Tibial artery (tissue), 4 donors: ENCODE measurements at regions not wholly inside any gene's neighbourhood (a gene's known extent, or its start where the extent isn't known, plus 50 kb on each side); places are given as distances from the start of the nearest gene placed in this dataset.

ENCODE experiments used
- DNase-seq, 2 donors: peaks; one replicate each; pipeline ENCODE4 v3.0.0-alpha.2; 2019
- H3K27ac ChIP-seq, 2 donors: fragments of 200-600 bp; sonication (generic) in 1 of 2; 1 replicate in 1 of 2; 2 replicates in 1 of 2; pipeline ENCODE4 v1.5.1; 2018 to 2019; ENCODE audit warnings: mild to moderate bottlenecking in 1 of 2
- H3K27me3 ChIP-seq, 2 donors: fragments of 200-600 bp; sonication (generic) in 1 of 2; one replicate each; pipeline versions ENCODE4 v1.5.1 to v1.6.0; 2016 to 2019
- H3K36me3 ChIP-seq, 3 donors: fragments of 200-600 bp; sonication (generic) in 2 of 3; one replicate each; pipeline ENCODE4 v1.5.1; 2016 to 2019; ENCODE audit warnings: mild to moderate bottlenecking in 2 of 3
- H3K4me1 ChIP-seq, 4 donors: fragments of 200-600 bp; sonication (generic) in 2 of 4; 1 replicate in 3 of 4; 2 replicates in 1 of 4; pipeline ENCODE4 v1.5.1; 2016 to 2019
- H3K4me3 ChIP-seq, 2 donors: fragments of 200-600 bp; sonication (generic) in 1 of 2; 1 replicate in 1 of 2; 2 replicates in 1 of 2; pipeline ENCODE4 v1.5.1; 2018 to 2019; ENCODE audit warnings: mild to moderate bottlenecking in 2 of 2
- H3K9me3 ChIP-seq, 3 donors: fragments of 200-600 bp; sonication (generic) in 1 of 3; one replicate each; pipeline ENCODE4 v1.5.1; 2016 to 2019
- intact Hi-C: fragments of 100-400 bp; cut with DNase I; formaldehyde crosslinking; loops from one replicate; pipeline ENCODE4 v1.15.0; 2023; ENCODE audit warnings: low total_unique reads
- TF ChIP-seq, protein P1 (sequence below), 2 experiments: fragments of 200-600 bp in 1 of 2; fragments of 450-650 bp in 1 of 2; IDR thresholded peaks; one replicate each; pipeline ENCODE4 v1.5.1; 2017 to 2019; ENCODE audit warnings: antibody characterized with exemption in 2 of 2, mild to moderate bottlenecking in 1 of 2, moderate library complexity in 1 of 2

DNA sequence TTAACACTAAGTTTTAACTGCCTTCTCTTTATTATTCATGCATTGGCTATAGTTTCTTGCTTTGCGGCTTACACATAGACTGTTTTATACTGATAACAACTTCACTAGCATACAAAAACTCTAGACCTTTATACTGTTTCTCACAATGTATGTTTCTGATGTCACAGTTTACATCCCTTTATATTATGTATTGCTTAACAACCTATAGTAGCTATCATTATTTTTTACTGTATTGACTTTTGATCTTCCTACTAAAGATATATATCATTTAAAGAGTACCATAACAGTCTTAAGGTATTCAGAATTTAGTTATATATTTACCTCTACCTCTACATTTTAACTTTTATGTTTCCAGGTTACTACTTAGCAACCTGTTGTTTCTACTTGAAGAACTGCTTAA lies 543.3 kb upstream of the ARGLU1 start:
- TF ChIP-seq, protein P1, sequence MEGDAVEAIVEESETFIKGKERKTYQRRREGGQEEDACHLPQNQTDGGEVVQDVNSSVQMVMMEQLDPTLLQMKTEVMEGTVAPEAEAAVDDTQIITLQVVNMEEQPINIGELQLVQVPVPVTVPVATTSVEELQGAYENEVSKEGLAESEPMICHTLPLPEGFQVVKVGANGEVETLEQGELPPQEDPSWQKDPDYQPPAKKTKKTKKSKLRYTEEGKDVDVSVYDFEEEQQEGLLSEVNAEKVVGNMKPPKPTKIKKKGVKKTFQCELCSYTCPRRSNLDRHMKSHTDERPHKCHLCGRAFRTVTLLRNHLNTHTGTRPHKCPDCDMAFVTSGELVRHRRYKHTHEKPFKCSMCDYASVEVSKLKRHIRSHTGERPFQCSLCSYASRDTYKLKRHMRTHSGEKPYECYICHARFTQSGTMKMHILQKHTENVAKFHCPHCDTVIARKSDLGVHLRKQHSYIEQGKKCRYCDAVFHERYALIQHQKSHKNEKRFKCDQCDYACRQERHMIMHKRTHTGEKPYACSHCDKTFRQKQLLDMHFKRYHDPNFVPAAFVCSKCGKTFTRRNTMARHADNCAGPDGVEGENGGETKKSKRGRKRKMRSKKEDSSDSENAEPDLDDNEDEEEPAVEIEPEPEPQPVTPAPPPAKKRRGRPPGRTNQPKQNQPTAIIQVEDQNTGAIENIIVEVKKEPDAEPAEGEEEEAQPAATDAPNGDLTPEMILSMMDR (IDR thresholded peaks at IDR 0.05), result no peak
- H3K27me3 ChIP-seq, result no peaks in the 10 kb centered on the region
- H3K4me1 ChIP-seq, result no peaks in the 10 kb centered on the region
- H3K27ac ChIP-seq, result no peak overlapping the region
- peaks cover 0 to 20% (median 0%) of the 10 kb centered on the region in 3 donors for H3K9me3 ChIP-seq
- no peak overlapping the region for H3K4me3 ChIP-seq
- no peak for DNase-seq
- intact Hi-C loops, result no loop called here
- no peaks in the 10 kb centered on the region for H3K36me3 ChIP-seq

DNA sequence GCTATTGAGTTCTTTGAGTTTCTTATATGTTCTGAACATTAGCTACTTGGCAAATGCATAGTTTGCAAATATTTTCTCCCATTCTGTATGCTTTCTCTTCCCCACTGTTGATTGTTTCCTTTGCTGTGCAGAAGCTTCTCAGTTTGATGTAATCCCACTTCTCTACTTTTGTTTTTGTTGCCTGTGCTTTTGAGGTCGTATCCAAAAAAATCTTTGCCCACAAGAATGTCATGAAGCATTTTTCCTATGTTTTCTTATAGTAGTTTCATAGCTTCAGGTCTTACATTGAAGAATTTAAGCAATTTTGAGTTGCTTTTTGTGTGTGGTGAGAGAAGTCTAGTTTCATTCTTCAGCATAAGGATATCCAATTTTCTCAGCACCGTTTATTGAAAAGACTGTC lies 536.7 kb upstream of the ARGLU1 start:
- H3K27ac ChIP-seq, result no peak overlapping the region
- TF ChIP-seq, protein P1 (IDR thresholded peaks at IDR 0.05), result no peak
- H3K9me3 ChIP-seq, result peaks cover 0 to 10% (median 0%) of the 10 kb centered on the region in 3 donors
- H3K4me1 ChIP-seq, result no peaks in the 10 kb centered on the region
- H3K4me3 ChIP-seq, result no peak overlapping the region
- H3K36me3 ChIP-seq, result no peaks in the 10 kb centered on the region
- DNase-seq, result no peak
- no peaks in the 10 kb centered on the region for H3K27me3 ChIP-seq
- intact Hi-C loops, result no loop called here

- Histone ChIP-seq H3K9me3 (no peaks in the 10 kb centered on the region), H3K36me3 (no peaks in the 10 kb centered on the region), H3K4me1 (no peaks in the 10 kb centered on the region), H3K27me3 (no peaks in the 10 kb centered on the region), H3K27ac (no peak overlapping the region), H3K4me3 (no peak overlapping the region)
- TF ChIP-seq, protein P1 (IDR thresholded peaks at IDR 0.05), result no peak
- no peak for DNase-seq
- intact Hi-C loops, result no loop called here
These were observed 534.7 kb upstream of the ARGLU1 start for GRCh38 chr13:107102676-107103075.

GRCh38 chr13:107099661-107100060 lies 531.7 kb upstream of the ARGLU1 start:
- Histone ChIP-seq H3K4me1 (no peaks in the 10 kb centered on the region), H3K4me3 (no peak overlapping the region), H3K9me3 (no peaks in the 10 kb centered on the region), H3K27ac (no peak overlapping the region), H3K27me3 (no peaks in the 10 kb centered on the region), H3K36me3 (no peaks in the 10 kb centered on the region)
- DNase-seq, result no peak
- intact Hi-C loops, result no loop called here
- TF ChIP-seq, protein P1 (IDR thresholded peaks at IDR 0.05), result no peak

DNA sequence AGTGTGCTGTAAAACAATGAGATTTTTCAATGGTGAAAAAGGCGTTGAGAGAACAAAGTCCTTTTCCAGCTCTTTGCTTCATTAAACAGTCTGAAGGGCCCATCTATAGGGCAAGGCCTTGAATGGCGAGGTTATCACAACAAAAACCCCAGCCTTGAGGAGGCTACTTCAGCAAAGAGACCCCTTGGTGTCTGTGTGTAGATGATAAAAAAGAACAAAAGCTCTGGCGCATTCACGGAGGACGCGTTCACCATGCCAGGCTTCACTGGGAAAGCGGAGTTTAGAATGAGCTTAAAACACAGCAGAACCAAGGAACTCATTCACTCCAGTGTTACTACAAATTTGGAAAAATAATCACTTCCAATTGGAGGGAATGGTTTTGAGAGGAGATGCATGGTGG lies 530.0 kb upstream of the ARGLU1 start:
- H3K4me1 ChIP-seq, result no peaks in the 10 kb centered on the region
- TF ChIP-seq, protein P1 (IDR thresholded peaks at IDR 0.05), result no peak
- H3K4me3 ChIP-seq, result no peak overlapping the region
- no peaks in the 10 kb centered on the region for H3K9me3 ChIP-seq
- H3K27me3 ChIP-seq, result no peaks in the 10 kb centered on the region
- no peak for DNase-seq
- intact Hi-C loops, result no loop called here
- no peak overlapping the region for H3K27ac ChIP-seq
- no peaks in the 10 kb centered on the region for H3K36me3 ChIP-seq

- no peaks in the 10 kb centered on the region for H3K36me3 ChIP-seq
- no peaks in the 10 kb centered on the region for H3K27me3 ChIP-seq
- no peak overlapping the region for H3K4me3 ChIP-seq
- no peak overlapping the region for H3K27ac ChIP-seq
- TF ChIP-seq, protein P1 (IDR thresholded peaks at IDR 0.05), result no peak
- peaks cover 0 to 14% (median 2%) of the 10 kb centered on the region in 4 donors for H3K4me1 ChIP-seq
- no peaks in the 10 kb centered on the region for H3K9me3 ChIP-seq
- intact Hi-C loops, result no loop called here
- DNase-seq, result no peak
These were observed 527.9 kb upstream of the ARGLU1 start for GRCh38 chr13:107095876-107096275.
